Thyroid gland (tissue), 4 donors: ENCODE measurements at regions not wholly inside any gene's neighbourhood (a gene's known extent, or its start where the extent isn't known, plus 50 kb on each side); places are given as distances from the start of the nearest gene placed in this dataset.
"Not testable (repeated sequence)": the region's sequence is repeated elsewhere in the genome, so short reads cannot be mapped to it uniquely, and the experiment has no call there.

Experiments used
- DNase-seq, 2 donors: peaks; one replicate each; pipeline ENCODE4 v3.0.0-alpha.2; 2019
- H3K27ac ChIP-seq, 3 donors: fragments of 200-600 bp; sonication (generic); 1 replicate in 2 of 3; 2 replicates in 1 of 3; pipeline ENCODE4 v1.5.1; 2016 to 2019; ENCODE audit warnings: mild to moderate bottlenecking in 1 of 3, moderate library complexity in 1 of 3
- H3K27me3 ChIP-seq: fragments of 200-600 bp; sonication (generic); one replicate; pipeline ENCODE4 v1.5.1; 2019
- H3K36me3 ChIP-seq, 2 donors: fragments of 200-600 bp; sonication (generic); one replicate each; pipeline ENCODE4 v1.5.1; 2016 to 2019
- H3K4me1 ChIP-seq, 2 donors: fragments of 200-600 bp; sonication (generic); one replicate each; pipeline ENCODE4 v1.5.1; 2017 to 2019
- H3K4me3 ChIP-seq, 3 donors: fragments of 200-600 bp; sonication (generic); replicated peaks in 1 of 3; 1 replicate in 2 of 3; 2 replicates in 1 of 3; pipeline ENCODE4 v1.5.1; 2016; ENCODE audit warnings: mild to moderate bottlenecking in 1 of 3
- H3K9me3 ChIP-seq: fragments of 200-600 bp; sonication (generic); one replicate; pipeline ENCODE4 v1.5.1; 2017
- POLR2A ChIP-seq, 2 donors: fragments of 450-650 bp; IDR thresholded peaks; one replicate each; pipeline ENCODE4 v1.6.1; 2017; ENCODE audit warnings: antibody characterized with exemption in 2 of 2, mild to moderate bottlenecking in 2 of 2, moderate library complexity in 1 of 2
- WGBS, 2 donors: methylation state at CpG; one replicate each; pipeline ENCODE4 v1.1.5; 2017; 5-methylcytosine and 5-hydroxymethylcytosine counted together
- intact Hi-C: fragments of 100-400 bp; cut with DNase I; formaldehyde crosslinking; loops from one replicate; pipeline ENCODE4 v1.15.1; 2023
- TF ChIP-seq, protein P1 (sequence below), 6 experiments: fragments of 200-600 bp in 3 of 6; fragments of 450-650 bp in 3 of 6; sonication (generic) in 3 of 6; IDR thresholded peaks; one replicate each; pipeline ENCODE4 v1.5.1; 2016 to 2019; ENCODE audit warnings: antibody characterized with exemption in 6 of 6, mild to moderate bottlenecking in 2 of 6, inconsistent platforms in 1 of 6, moderate library complexity in 1 of 6

GRCh38 chr11:67802623-67803022 lies 128.2 kb upstream of the ALDH3B2 start:
- not testable (repeated sequence) for H3K4me3 ChIP-seq, DNase-seq, H3K27me3 ChIP-seq, H3K27ac ChIP-seq, H3K4me1 ChIP-seq, H3K9me3 ChIP-seq, H3K36me3 ChIP-seq
- WGBS, 2 donors, result 93 to 94% methylated on average over 4 of the region's 4 CpGs
- intact Hi-C loops, result loop anchor here (10.0 kb wide), 1 partner anchor 168 kb away; the partner anchor contains the start of gene TBX10

DNA sequence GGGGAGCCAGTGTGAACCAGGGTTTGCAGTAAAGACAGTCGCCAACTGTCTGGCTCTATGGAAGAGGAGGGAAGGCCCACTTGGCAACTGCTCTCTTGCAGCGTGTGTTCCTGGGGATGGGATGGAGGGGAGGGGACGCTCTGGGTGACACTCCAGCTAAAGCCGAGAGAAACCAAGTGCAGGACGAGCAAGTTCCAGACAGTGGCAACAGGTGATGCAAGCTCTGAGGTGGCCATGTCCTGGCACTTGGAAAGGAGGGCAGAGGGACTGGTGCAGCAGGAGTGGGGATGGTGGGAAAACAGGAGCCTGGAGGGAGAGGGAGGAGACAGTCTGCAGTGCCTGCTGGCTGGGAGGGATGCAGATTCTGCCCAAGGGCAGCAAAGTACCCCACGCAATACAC lies 127.0 kb upstream of the ALDH3B2 start:
- H3K4me3 ChIP-seq, H3K27me3 ChIP-seq, DNase-seq, H3K36me3 ChIP-seq, H3K9me3 ChIP-seq, H3K4me1 ChIP-seq, H3K27ac ChIP-seq: not testable (repeated sequence)
- intact Hi-C loops, result loop anchor here (10.0 kb wide), 1 partner anchor 167 kb away; the partner anchor contains the start of gene TBX10
- WGBS, 2 donors, result 91 to 94% methylated on average over 6 of the region's 6 CpGs

DNA sequence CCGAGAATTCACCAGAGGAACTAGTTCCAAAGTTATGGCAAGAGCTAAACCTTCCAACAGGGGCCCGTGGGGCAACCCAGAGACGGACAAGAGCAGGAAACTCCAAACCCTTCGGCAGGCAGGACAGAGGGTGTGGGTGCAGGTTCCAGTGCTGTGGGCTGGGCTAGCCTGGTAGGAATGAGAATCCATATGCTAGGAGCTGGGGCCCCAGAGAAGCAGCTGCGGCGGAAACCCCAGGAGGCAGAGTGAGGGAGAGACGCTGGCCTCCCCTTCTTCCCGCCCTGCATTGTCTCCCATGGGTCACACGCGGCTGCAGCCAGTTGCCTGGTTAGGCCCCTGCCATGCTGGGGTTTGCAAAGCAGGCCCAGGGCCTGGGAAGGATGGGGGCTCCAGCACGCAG lies 126.2 kb upstream of the ALDH3B2 start:
- not testable (repeated sequence) for H3K9me3 ChIP-seq, H3K4me1 ChIP-seq, H3K27ac ChIP-seq, H3K36me3 ChIP-seq, H3K4me3 ChIP-seq, DNase-seq, H3K27me3 ChIP-seq
- intact Hi-C loops, result loop anchor here (10.0 kb wide), 1 partner anchor 166 kb away; the partner anchor contains the start of gene TBX10
- 84 to 89% methylated on average over 9 to 10 of the region's 11 CpGs for WGBS, 2 donors

GRCh38 chr11:67799808-67800207 lies 125.4 kb upstream of the ALDH3B2 start:
- H3K27ac ChIP-seq, H3K36me3 ChIP-seq, H3K9me3 ChIP-seq, H3K4me3 ChIP-seq, H3K4me1 ChIP-seq, H3K27me3 ChIP-seq: not testable (repeated sequence)
- DNase-seq, result peak; percentile 22 to 44
- TF ChIP-seq, protein P1, sequence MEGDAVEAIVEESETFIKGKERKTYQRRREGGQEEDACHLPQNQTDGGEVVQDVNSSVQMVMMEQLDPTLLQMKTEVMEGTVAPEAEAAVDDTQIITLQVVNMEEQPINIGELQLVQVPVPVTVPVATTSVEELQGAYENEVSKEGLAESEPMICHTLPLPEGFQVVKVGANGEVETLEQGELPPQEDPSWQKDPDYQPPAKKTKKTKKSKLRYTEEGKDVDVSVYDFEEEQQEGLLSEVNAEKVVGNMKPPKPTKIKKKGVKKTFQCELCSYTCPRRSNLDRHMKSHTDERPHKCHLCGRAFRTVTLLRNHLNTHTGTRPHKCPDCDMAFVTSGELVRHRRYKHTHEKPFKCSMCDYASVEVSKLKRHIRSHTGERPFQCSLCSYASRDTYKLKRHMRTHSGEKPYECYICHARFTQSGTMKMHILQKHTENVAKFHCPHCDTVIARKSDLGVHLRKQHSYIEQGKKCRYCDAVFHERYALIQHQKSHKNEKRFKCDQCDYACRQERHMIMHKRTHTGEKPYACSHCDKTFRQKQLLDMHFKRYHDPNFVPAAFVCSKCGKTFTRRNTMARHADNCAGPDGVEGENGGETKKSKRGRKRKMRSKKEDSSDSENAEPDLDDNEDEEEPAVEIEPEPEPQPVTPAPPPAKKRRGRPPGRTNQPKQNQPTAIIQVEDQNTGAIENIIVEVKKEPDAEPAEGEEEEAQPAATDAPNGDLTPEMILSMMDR (IDR thresholded peaks at IDR 0.05), result peak in 5 of 6 experiments; percentile 24 to 64 (median 56)
- intact Hi-C loops, result loop anchor here (10.0 kb wide), 1 partner anchor 165 kb away; the partner anchor contains the start of gene TBX10
- 19 to 24% methylated on average over 2 to 4 of the region's 4 CpGs for WGBS, 2 donors

- H3K27me3 ChIP-seq, DNase-seq, H3K4me3 ChIP-seq, H3K36me3 ChIP-seq, H3K9me3 ChIP-seq, H3K4me1 ChIP-seq, intact Hi-C loops, H3K27ac ChIP-seq: not testable (repeated sequence)
- WGBS, 2 donors, result 87% methylated on average over 12 to 14 of the region's 15 CpGs
Measured at GRCh38 chr11:67797726-67798521, 123.5 kb upstream of the ALDH3B2 start.

DNA sequence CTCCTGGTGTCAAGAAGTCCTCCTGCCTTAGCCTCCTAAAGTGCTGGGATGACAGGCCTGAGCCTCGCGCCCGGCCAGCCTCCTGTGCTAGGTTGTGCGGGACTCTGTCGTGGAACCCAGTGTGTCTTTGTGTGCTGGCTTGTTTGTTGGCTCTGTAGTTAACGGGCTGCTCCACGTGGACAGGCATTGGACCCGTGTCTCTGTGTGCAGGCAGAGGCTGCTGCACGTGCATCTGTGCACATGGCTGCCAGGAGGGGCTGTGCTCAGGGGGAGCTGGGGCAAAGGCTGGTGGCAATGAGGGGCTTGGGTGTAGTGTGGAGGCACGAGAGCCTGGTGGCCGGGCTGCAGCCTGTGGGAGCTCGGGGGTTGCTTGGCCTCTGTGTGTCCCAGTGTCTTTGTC lies 121.3 kb upstream of the ALDH3B2 start:
- Histone ChIP-seq H3K4me3 (no peak overlapping the region), H3K4me1 (no peaks in the 10 kb centered on the region), H3K27ac (no peak overlapping the region), H3K9me3 (no peaks in the 10 kb centered on the region), H3K27me3 (no peaks in the 10 kb centered on the region), H3K36me3 (no peaks in the 10 kb centered on the region)
- intact Hi-C loops, result no loop called here
- TF ChIP-seq POLR2A (IDR thresholded peaks at IDR 0.05), result no peak
- TF ChIP-seq, protein P1 (IDR thresholded peaks at IDR 0.05), result no peak
- DNase-seq, result no peak
- 95 to 96% methylated on average over 7 to 12 of the region's 12 CpGs for WGBS, 2 donors

GRCh38 chr11:67793750-67794149 lies 119.3 kb upstream of the ALDH3B2 start:
- H3K36me3 ChIP-seq, intact Hi-C loops, H3K4me1 ChIP-seq, H3K4me3 ChIP-seq, H3K27me3 ChIP-seq, H3K9me3 ChIP-seq, H3K27ac ChIP-seq, DNase-seq: not testable (repeated sequence)
- WGBS, 2 donors, result 77 to 78% methylated on average over 6 to 8 of the region's 8 CpGs
